BLaER1 (cell line): ENCODE measurements at regions not wholly inside any gene's neighbourhood (a gene's known extent, or its start where the extent isn't known, plus 50 kb on each side); places are given as distances from the start of the nearest gene placed in this dataset.

ENCODE experiments used
- H3K27ac ChIP-seq: shearing (Covaris generic); formaldehyde crosslinking; 2 replicates; pipeline ENCODE4 v1.8.1; 2022
- H3K27me3 ChIP-seq: shearing (Covaris generic); formaldehyde crosslinking; 2 replicates; pipeline ENCODE4 v1.8.1; 2022
- H3K36me3 ChIP-seq: shearing (Covaris generic); formaldehyde crosslinking; 2 replicates; pipeline ENCODE4 v1.8.1; 2022
- H3K4me1 ChIP-seq: shearing (Covaris generic); formaldehyde crosslinking; 2 replicates; pipeline ENCODE4 v1.8.1; 2022
- H3K4me2 ChIP-seq: shearing (Covaris generic); formaldehyde crosslinking; 2 replicates; pipeline ENCODE4 v1.8.1; 2022
- H3K4me3 ChIP-seq: shearing (Covaris generic); formaldehyde crosslinking; 2 replicates; pipeline ENCODE4 v1.8.1; 2022
- H3K9ac ChIP-seq: shearing (Covaris generic); formaldehyde crosslinking; 2 replicates; pipeline ENCODE4 v1.8.1; 2022
- H3K9me3 ChIP-seq: shearing (Covaris generic); formaldehyde crosslinking; 2 replicates; pipeline ENCODE4 v1.8.1; 2022
- H4K20me1 ChIP-seq: shearing (Covaris generic); formaldehyde crosslinking; 2 replicates; pipeline ENCODE4 v1.8.1; 2022
- Cebpa-rat ChIP-seq: shearing (Covaris generic); IDR thresholded peaks from 2 replicates; pipeline ENCODE4 v1.8.1; 2022

DNA sequence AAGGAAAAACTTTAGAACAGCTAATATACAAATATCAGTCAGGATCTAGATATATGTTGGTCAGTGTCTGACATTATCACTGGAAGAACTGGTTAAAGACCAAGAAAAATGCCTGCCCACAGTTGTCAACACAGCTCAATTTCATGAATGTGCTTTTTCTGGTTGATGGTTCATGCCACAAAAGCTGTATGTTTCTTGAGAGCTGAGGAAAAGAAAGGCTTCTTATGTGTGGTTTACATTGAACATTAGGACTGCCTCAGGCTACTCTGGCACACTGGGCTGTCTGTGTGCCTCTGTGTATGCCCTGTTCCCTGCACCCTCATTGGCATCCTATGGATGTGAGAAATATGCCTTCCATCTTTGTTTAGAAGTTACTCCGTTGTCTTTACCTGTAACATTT, 218.8 kb upstream of the RGS6 start:
- H3K4me3 ChIP-seq, result no peak overlapping the region
- H3K9ac ChIP-seq, result no peak overlapping the region
- no peaks in the 10 kb centered on the region for H3K4me1 ChIP-seq
- peaks cover 30% of the 10 kb centered on the region for H3K36me3 ChIP-seq
- H3K4me2 ChIP-seq, result no peak overlapping the region
- no peak overlapping the region for H3K27ac ChIP-seq
- H4K20me1 ChIP-seq, result no peaks in the 10 kb centered on the region
- no peak for TF ChIP-seq Cebpa-rat
- no peaks in the 10 kb centered on the region for H3K27me3 ChIP-seq
- H3K9me3 ChIP-seq, result no peaks in the 10 kb centered on the region

DNA sequence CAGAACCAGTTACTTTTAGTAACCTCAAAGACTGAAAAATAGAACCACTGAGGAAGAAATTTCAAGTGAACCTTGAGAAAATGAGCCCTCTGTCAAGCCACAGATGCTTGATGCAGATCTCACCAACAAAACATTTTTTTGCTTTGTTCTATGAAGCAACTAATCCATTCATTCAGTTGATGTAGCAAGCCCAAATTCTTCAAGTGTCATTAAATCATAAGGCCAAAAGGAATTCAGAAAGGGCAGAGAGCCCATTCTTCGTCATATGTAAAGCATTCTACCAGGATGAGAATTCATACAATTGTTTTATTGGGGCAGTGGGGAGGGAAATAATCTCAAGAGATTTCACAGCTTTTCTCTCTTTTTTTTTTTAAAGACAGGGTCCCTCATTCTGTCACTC, 218.0 kb upstream of the RGS6 start:
- no peaks in the 10 kb centered on the region for H3K9me3 ChIP-seq
- no peak overlapping the region for H3K4me2 ChIP-seq
- TF ChIP-seq Cebpa-rat, result no peak

DNA sequence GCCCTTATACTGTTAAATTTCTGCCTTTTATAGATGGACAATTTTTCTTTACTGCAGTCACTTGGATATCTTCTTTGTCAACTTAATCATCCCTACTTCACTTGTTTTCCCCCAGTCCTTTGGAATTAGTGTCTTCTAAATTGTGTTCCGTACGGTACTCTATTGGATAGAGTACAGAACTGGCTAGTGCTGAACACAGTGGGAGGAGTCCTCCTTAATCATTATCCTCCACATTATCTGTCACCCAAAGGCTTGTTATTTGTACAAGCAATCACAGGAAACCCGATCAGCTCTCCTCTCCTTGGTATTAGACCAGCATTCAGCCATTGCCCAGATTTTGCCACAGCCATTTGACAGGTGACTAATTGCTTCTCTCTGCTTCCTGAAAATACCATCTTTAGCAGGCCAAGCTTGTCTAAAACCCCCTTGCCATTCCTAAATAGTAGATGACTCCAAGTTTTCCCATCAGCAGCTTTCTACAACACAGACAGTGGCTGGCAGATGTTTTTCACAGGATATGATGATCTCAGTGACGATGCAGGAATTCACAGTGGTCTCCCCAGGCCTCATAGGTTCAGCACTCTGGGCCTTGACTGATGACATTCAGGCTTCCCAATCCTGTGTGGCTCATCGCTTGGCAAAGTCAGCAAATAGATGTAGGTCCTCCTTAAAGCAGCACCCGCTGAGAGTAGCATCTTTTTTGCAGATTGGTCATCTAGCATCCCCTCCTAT, 216.0 kb upstream of the RGS6 start:
- Histone ChIP-seq H3K9me3 (no peaks in the 10 kb centered on the region), H3K4me1 (no peaks in the 10 kb centered on the region), H3K9ac (no peak overlapping the region), H3K27me3 (no peaks in the 10 kb centered on the region), H3K4me2 (no peak overlapping the region), H3K4me3 (no peak overlapping the region), H3K36me3 (peaks cover 23% of the 10 kb centered on the region; the same call in 1 of the 2 replicates), H3K27ac (no peak overlapping the region), H4K20me1 (no peaks in the 10 kb centered on the region)
- TF ChIP-seq Cebpa-rat, result no peak

More for the DNA sequence above, 218.0 kb upstream of the RGS6 start:
- Histone ChIP-seq H3K9ac (no peak overlapping the region), H3K27ac (no peak overlapping the region), H3K4me1 (no peaks in the 10 kb centered on the region), H3K36me3 (peaks cover 27% of the 10 kb centered on the region), H3K4me3 (no peak overlapping the region), H3K27me3 (no peaks in the 10 kb centered on the region), H4K20me1 (no peaks in the 10 kb centered on the region)

DNA sequence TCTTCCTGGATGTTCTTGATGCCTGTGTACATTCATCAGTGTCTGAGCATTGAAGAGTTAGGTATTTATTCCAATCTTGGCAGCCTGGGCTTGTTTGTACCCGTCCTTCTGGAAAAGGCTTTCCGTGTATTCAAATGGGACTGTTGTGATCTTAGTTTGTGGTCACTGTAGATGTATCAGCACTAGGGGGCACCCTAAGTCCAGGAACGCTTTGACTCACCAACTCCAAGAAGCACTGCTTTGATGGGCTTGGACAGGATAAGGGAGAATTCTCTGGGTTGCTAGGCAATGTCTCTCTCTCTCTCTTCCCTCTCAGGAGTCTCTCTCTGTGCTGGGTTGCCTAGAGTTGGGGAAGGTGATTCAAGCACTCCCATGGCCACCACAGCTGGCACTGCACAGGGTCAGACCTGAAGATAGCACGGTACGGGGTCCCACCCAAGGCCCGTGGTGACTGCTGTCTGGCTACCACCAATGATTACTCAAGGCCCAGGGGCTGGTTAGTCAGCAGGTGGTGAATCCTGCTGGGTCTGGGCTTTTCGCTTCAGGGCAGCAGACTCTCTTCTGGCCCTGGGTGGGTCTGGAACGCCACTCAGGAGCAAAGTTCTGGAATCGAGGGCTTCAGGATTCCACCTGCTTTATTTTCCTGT, 211.1 kb upstream of the RGS6 start:
- Histone ChIP-seq H3K4me1 (no peaks in the 10 kb centered on the region), H3K27me3 (no peaks in the 10 kb centered on the region), H3K27ac (no peak overlapping the region), H3K4me3 (no peak overlapping the region), H3K4me2 (no peak overlapping the region), H3K36me3 (peaks cover 44% of the 10 kb centered on the region), H3K9me3 (no peaks in the 10 kb centered on the region), H3K9ac (no peak overlapping the region), H4K20me1 (no peaks in the 10 kb centered on the region)
- TF ChIP-seq Cebpa-rat, result no peak

DNA sequence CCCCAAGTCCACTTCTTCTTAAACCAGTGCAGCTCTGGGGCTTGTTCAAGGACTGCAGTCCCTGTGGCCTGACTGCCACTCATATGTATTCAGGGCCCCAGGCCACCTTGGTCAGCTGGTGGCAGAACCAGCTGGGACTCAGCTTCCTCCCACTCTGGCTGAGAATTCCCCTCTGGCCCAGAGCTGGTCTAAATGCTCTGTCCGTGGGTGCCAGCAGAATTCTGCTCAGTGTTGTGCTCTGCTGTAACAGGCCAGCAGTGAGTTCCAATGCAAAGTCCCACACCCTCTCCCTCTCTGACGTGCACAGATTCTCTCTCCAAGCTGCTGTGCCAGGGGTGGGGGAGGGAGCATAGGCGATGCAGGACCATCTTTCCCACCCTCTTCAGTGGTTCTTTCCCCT, 210.4 kb upstream of the RGS6 start:
- peaks cover 38% of the 10 kb centered on the region for H3K36me3 ChIP-seq
- no peak overlapping the region for H3K27ac ChIP-seq

DNA sequence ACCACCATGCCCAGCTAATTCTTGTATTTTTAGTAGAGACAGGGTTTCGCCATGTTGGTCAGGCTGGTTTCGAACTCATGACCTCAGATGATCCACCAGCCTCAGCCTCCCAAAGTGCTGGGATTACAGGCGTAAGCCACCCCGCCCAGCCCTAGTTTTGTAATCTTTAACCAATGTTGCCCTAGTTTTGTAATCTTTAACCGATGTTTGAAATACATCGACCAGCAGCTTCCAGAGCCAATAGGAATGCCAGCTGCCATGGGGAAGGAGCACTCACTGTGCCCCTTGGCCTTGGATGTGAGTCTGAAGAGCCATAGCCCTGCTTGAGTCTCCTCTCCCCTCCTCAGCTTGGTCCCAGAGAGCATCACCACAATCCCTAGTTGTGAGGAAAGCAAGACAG, 209.3 kb upstream of the RGS6 start:
- no peaks in the 10 kb centered on the region for H4K20me1 ChIP-seq
- H3K4me2 ChIP-seq, result no peak overlapping the region
- H3K9ac ChIP-seq, result no peak overlapping the region
- H3K36me3 ChIP-seq, result peaks cover 32% of the 10 kb centered on the region
- H3K4me1 ChIP-seq, result no peaks in the 10 kb centered on the region
- H3K9me3 ChIP-seq, result no peaks in the 10 kb centered on the region
- H3K27me3 ChIP-seq, result no peaks in the 10 kb centered on the region
- H3K27ac ChIP-seq, result no peak overlapping the region
- TF ChIP-seq Cebpa-rat, result no peak
- H3K4me3 ChIP-seq, result no peak overlapping the region

More for the DNA sequence above, 210.4 kb upstream of the RGS6 start:
- H3K9ac ChIP-seq, result no peak overlapping the region
- H4K20me1 ChIP-seq, result no peaks in the 10 kb centered on the region
- H3K4me3 ChIP-seq, result no peak overlapping the region
- no peaks in the 10 kb centered on the region for H3K9me3 ChIP-seq
- TF ChIP-seq Cebpa-rat, result no peak
- H3K4me1 ChIP-seq, result no peaks in the 10 kb centered on the region
- no peak overlapping the region for H3K4me2 ChIP-seq
- no peaks in the 10 kb centered on the region for H3K27me3 ChIP-seq

DNA sequence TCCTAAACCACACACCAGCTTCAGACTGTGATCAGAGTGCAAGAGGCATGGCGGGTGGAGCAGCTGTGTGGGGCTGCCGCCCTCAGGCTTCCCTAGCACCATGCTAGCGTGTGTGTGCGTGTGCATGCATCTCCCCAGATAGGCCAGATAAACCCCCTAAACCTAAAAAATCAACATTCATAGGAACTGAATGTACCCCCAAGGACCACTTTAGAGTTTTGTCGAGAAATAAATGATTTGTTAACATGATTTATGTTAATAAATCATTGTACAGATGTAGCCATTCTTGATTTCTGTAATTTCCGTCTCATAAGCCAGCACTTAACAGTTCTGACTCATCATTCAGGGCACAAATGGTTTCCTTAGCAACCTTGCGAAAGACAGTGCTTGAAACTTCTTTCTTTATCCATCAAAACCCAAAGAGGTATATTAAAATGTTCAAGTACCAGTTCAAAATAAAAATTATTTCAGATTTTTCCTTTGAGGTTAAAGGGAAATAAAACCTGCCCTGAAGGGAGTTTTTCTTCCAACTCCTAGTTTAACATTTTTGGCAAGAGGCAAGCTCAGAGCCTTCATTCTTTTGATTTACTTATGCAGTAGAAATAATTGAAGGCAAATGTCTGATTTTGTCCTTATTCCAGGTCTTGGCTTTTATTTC, 206.2 kb upstream of the RGS6 start:
- no peak overlapping the region for H3K9ac ChIP-seq
- no peak for TF ChIP-seq Cebpa-rat

DNA sequence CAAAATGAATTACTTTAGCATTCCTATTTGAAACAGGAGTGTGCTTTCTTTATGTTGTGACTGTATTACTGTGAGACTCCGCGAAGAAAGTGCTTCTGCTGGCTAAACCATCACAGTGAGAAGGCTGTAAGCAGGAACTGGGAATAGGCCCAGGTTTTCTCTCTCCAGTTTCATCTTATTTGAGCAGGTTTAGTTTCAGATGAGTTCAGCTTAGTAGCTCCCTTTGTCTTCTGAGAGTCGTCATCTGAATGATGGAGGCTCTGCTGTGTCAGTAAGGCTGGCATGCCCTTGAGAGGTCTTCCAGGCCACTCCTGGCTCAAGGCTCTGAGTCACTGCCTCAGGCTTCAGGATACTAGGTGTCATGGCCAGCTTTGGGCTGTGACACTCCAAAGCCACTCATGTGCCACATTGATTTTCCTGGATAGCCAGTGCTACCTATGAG, 205.6 kb upstream of the RGS6 start:
- Histone ChIP-seq H3K27ac (no peak overlapping the region), H4K20me1 (no peaks in the 10 kb centered on the region), H3K36me3 (peaks cover 51% of the 10 kb centered on the region), H3K9me3 (no peaks in the 10 kb centered on the region), H3K4me2 (no peak overlapping the region), H3K27me3 (no peaks in the 10 kb centered on the region), H3K4me1 (no peaks in the 10 kb centered on the region), H3K9ac (no peak overlapping the region), H3K4me3 (no peak overlapping the region)
- TF ChIP-seq Cebpa-rat, result no peak

More for the DNA sequence above, 206.2 kb upstream of the RGS6 start:
- H3K4me1 ChIP-seq, result no peaks in the 10 kb centered on the region
- H3K4me2 ChIP-seq, result no peak overlapping the region
- no peak overlapping the region for H3K4me3 ChIP-seq
- no peaks in the 10 kb centered on the region for H3K27me3 ChIP-seq
- no peaks in the 10 kb centered on the region for H4K20me1 ChIP-seq
- H3K36me3 ChIP-seq, result peaks cover 50% of the 10 kb centered on the region
- H3K27ac ChIP-seq, result no peak overlapping the region
- H3K9me3 ChIP-seq, result no peaks in the 10 kb centered on the region

DNA sequence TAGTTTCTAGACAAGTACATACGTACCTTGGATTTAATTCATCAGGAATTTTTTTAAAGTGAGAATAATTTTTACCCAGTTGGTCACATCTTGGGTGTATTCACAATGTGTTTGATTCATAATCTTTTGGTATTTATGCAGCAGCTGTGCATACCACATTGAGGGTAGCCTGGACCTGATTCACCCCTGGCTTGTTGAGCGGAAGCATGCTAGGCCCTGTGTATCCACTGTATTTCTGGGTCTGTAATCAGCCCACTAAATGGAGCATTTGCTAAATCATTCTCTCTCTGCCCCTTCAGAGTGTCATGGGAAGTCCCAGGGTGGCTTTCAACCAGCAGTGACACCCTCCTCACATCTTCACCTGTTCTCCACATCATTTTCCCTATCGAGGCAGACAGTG, 203.8 kb upstream of the RGS6 start:
- Histone ChIP-seq H3K4me1 (no peaks in the 10 kb centered on the region), H3K9me3 (no peaks in the 10 kb centered on the region), H3K4me2 (no peak overlapping the region), H4K20me1 (no peaks in the 10 kb centered on the region), H3K36me3 (peaks cover 65% of the 10 kb centered on the region), H3K27ac (no peak overlapping the region), H3K9ac (no peak overlapping the region), H3K4me3 (no peak overlapping the region), H3K27me3 (no peaks in the 10 kb centered on the region)
- TF ChIP-seq Cebpa-rat, result no peak

DNA sequence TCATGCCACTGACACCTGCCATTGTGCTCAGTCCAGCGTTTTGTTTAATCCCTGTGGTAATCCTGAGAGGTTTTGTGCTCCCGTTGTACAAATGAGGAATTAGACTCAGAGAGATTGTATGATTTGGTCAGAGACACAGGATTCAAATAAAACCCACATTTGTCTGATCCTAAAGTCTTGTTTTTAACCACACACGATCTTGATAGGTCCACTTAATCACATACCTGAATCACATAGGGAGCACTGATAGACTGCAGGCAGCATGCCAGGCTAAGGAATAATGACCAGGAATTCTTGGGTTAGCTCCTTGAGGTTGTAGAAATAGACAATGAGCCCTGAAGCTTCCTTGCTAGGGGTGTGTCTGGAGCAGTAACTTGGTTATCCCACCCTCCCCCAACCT, 202.6 kb upstream of the RGS6 start:
- Histone ChIP-seq H4K20me1 (no peaks in the 10 kb centered on the region), H3K9me3 (no peaks in the 10 kb centered on the region), H3K9ac (no peak overlapping the region), H3K36me3 (peaks cover 67% of the 10 kb centered on the region), H3K4me2 (no peak overlapping the region), H3K27ac (no peak overlapping the region), H3K4me1 (no peaks in the 10 kb centered on the region), H3K27me3 (no peaks in the 10 kb centered on the region), H3K4me3 (no peak overlapping the region)
- TF ChIP-seq Cebpa-rat, result no peak
